Activated CD4-positive, alpha-beta T cell treated with anti-CD3 and anti-CD28 coated beads, Interleukin-2, Interleukin-6, amounts not matched to agents 100 ng/mL and 50 ng/mL, durations not matched to agents 16 hours and 8 hours (primary cell): ENCODE measurements at regions not wholly inside any gene's neighbourhood (a gene's known extent, or its start where the extent isn't known, plus 50 kb on each side); places are given as distances from the start of the nearest gene placed in this dataset.
A peak's percentile ranks its signal among the peaks of the same experiment; 100 is the strongest.
"Not testable (repeated sequence)": the region's sequence is repeated elsewhere in the genome, so short reads cannot be mapped to it uniquely, and the experiment has no call there.

Experiments used
- DNase-seq: peaks from one replicate; pipeline ENCODE4 v3.0.0-alpha.2; 2020

GRCh38 chr4:127379499-127379898 lies 253.3 kb upstream of the INTU start:
- no peak for DNase-seq

- DNase-seq: not testable (repeated sequence)
These were observed 252.8 kb upstream of the INTU start for GRCh38 chr4:127379948-127380347.

GRCh38 chr4:127383666-127384065 lies 249.1 kb upstream of the INTU start:
- no peak for DNase-seq

DNA sequence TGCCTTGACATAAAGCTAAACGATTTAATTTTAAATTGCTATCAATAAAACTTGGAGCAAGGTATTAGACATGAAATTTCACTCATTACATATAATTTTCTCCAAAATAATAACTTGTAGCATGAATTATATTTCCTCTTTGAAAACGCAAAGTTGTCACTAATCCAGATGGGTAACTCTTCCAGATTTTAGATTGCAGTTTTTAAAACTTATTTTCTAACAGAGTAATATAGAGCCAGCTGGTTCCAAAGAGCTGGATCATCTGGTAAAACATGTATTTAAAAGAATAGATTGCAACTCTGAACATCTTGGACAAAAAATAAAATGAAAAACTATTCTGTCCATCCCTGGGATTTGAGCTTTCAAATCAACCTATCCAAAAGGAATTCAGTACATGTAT lies 238.2 kb upstream of the INTU start:
- DNase-seq: no peak

GRCh38 chr4:127400276-127400675 lies 232.5 kb upstream of the INTU start:
- DNase-seq: no peak

GRCh38 chr4:127400731-127401346 lies 231.9 kb upstream of the INTU start:
- peak; percentile 63 for DNase-seq

GRCh38 chr4:127403471-127404084 lies 229.2 kb upstream of the INTU start:
- DNase-seq: no peak

DNA sequence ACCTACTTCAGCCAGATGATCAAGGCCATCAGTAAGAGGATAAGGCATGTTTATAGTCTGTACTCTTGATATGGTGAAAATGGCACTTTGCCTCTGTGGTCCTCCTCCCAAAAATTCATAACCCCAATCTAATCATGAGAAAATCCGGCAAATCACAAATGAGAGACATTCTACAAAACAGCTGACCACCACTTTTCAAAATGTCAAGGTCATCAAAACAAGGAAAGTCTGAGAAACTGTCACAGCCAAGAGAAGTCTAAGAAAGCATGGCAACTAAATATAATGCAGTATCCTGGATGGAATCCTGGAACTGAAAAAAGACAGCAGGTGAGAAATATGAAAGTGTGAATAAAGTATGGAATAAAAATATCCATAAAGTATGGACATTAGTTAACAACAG lies 226.6 kb upstream of the INTU start:
- no peak for DNase-seq

- not testable (repeated sequence) for DNase-seq
These were observed 225.2 kb upstream of the INTU start for GRCh38 chr4:127407572-127407971.

DNA sequence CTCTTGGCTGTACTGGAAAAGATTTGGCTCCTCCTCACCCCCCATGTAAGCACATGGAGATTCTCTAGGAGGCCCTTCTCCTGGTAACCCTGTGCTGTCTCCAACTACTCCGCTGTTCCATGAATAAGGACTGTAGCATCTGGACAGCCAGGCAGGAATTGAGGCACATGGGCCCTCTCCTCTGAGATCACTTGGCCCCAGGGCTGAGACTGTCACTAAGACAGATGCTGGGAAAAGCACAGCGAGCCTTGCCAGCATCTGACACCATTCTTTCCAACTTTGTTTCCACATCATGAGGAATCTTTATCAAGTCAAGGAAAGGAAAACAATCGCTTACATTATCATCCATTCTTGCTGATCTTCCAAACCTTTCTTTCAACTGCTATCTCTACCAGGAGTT lies 222.6 kb upstream of the INTU start:
- no peak for DNase-seq

GRCh38 chr4:127410644-127411043 lies 222.1 kb upstream of the INTU start:
- DNase-seq: no peak

DNA sequence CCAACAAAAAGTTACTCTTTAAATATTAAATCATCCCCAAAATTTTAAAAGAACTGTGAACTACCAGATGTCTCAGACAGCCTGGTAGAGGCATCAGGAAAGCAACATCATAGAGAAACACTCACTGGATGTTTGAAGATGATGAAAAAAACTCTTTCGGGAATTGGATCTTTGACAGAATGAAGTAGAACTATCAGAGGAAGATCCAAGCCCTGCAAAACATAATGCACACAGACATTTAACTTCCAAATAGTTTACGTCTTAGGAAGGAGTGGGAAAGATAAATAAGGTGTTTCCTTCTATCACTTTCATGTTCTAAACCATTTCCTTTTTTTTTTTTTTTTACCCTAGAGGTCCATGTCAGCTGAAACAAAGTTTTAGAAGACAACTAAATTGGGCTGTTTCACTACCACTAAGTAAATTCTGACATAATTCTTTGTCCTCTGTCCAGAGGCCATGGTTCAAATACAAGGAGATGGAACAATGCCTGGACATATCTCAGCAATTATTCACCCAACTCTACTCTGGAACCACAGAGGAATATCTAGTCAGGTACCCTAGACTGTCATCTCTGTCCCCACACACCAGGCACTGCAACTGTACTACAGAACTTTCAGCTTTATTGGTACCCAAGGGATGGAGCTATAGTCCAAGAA lies 217.7 kb upstream of the INTU start:
- no peak for DNase-seq

GRCh38 chr4:127416115-127416514 lies 216.6 kb upstream of the INTU start:
- DNase-seq: no peak

DNA sequence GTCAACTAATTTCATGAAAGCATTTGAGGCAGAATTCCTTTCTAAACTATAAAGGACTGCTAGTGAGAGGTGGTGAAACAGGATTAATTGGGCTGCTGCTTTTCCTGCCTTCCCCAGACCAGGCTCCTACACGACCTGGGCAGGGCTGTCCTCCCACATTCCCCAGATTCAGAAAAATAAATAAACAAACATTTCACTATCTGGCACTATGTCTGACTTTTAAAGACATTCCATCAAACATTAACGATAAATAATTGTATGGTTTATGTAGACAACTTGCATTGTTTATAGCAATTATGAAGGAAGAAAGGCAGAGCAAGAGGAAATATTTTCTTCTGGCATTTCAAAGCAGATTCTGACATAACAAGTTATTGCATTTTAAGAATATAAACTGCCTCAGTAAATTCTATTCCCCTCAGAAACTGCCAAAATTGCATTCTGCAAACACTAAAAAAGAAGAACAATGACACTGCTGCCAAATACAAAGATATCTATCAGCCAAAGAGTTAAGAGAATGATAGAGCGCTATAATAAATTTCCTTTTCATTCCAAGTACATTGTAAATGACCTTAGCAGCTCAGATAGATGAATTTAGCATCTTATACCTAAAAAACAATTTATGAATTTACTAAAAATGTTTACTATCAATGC lies 214.7 kb upstream of the INTU start:
- no peak for DNase-seq

- DNase-seq: no peak
These were observed 213.3 kb upstream of the INTU start for GRCh38 chr4:127419431-127419830.

DNA sequence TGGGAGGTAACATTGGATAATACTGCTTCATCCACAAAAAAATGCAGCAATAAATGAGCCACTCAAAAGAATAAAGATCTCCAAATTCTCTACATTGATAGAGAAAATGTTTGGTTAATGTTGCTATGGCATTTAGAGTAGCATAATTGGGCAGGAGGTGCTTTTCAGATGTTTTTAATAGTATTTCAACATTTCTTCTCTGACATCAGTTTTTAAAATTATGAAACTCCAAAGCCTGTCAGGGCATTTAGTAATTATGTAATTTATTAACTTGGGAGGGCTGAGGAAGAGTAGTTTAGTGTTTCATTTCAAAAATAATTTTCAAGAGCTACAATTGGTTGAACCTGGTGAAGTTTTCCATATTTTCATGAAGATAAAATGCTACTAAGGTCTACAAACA lies 211.3 kb upstream of the INTU start:
- no peak for DNase-seq

DNA sequence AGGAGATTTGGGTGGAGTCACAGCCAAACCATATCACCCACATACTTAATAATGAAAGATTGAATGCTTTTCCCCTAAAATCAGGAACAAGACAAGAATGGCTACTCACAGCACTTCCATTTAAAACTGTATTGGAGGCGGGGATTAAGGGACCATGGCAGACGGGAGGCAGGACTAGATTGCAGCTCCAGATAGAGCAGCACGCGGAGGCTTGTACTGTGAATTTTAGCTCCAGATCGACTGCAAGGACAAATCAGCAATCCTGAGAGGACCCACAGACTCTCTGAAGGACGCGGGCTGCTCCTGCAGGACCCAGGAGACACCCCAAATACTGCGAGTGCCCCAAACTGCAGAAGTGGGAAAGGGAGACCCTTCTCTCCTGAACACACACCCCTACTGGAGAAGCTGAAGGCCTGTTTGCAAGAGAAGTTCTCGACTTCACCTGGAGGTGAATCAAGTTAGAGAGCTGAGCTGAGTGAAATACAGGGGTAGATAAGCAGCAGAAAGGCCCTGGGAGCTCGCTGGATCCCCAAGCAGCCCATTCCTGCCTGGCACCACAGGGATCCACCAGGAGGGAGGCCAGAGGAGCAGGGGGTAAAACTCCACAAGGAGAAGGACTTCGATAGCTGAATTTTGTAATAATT lies 207.4 kb upstream of the INTU start:
- DNase-seq: no peak

GRCh38 chr4:127425851-127426250 lies 206.9 kb upstream of the INTU start:
- no peak for DNase-seq

GRCh38 chr4:127441571-127441970 lies 191.2 kb upstream of the INTU start:
- DNase-seq: no peak

- DNase-seq: no peak
These were observed 187.3 kb upstream of the INTU start for GRCh38 chr4:127445471-127445870.

GRCh38 chr4:127446427-127446885 lies 186.3 kb upstream of the INTU start:
- DNase-seq: no peak

- DNase-seq: no peak
These were observed 183.8 kb upstream of the INTU start for GRCh38 chr4:127448986-127449385.

GRCh38 chr4:127449449-127449848 lies 183.3 kb upstream of the INTU start:
- no peak for DNase-seq
